LNCaP clone FGC (cell line): ENCODE measurements at regions not wholly inside any gene's neighbourhood (a gene's known extent, or its start where the extent isn't known, plus 50 kb on each side); places are given as distances from the start of the nearest gene placed in this dataset.

Experiments used
- DNase-seq: peaks from one replicate; pipeline ENCODE4 v3.0.0-alpha.2; 2011; ENCODE audit warnings: low read depth
- H3K4me3 ChIP-seq: 2 replicates; pipeline ENCODE4 v1.5.1; 2011; ENCODE audit warnings: mild to moderate bottlenecking, low read depth, low read length, control low read depth
- CTCF ChIP-seq: IDR thresholded peaks from 2 replicates; pipeline ENCODE4 v1.5.1; 2012; ENCODE audit warnings: mild to moderate bottlenecking; ENCODE audit not compliant: control insufficient read depth, insufficient read depth; ENCODE audit errors: extremely low read depth

DNA sequence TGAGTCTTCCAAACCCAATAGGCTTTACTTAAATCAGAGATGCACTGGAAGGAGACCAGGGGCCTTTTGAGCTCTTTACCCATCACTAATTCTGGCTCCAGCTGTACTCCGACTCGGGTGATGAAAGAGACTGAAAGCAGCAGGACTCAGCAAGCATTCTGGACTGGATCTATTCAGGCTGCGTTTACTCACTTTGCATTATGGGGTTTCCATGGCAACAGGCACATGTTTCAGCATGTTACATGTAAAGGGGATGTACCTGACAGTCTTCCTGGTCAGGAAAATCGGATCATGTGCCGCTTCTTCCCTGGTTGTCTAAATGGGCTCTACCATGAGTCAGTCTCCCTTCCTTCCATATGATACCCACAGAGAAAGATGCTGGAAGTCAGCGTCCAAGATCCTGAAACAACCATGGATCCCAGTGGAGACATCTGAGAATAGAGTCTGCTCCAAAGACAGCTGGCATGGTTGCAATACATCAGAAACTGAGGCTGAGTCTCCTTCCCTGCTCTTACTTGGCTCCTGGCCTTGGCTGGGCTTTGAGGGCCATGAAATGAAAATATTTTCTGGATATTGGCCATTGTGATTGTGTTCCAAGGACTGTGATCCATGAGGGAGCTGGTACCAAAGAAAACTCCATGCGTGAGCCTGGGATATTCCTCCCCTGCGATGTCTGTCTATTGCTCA lies 102.5 kb upstream of the TNC start:
- no peak overlapping the region for H3K4me3 ChIP-seq
- no peak for TF ChIP-seq CTCF
- no peak for DNase-seq

GRCh38 chr9:115223471-115223870 lies 105.5 kb upstream of the TNC start:
- TF ChIP-seq CTCF, result no peak
- DNase-seq, result no peak
- H3K4me3 ChIP-seq, result no peak overlapping the region

DNA sequence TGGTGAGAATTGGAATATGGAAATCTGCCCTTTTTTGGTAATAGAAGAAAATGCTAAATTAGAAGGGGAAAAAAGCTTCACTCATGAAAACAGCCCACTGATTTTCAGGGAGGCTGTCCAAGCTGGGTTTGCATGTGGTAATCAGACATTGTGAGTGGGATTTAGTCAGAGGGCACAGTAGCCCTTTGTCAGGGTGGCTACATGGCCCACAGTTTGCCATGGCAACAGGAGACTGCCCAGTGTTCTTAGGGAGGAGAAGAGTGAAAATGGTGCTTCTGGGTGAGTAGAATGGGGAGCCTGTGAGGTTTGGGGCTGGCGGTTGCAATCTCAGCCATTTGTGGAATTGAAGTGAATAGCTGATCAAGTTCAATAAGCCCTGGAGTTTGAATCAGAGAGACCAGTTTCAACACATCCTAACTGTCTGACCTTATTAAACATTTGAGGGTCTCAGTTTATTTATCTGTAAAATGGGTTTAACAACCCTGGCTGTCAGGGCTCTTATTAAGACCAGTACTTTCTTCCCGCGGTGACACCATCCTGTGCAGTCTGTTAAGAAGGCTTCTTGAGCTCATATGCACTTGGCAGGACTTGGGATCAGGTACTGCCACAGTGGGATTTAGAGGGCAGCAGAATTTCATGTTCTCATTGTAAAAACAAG lies 107.6 kb upstream of the TNC start:
- no peak for DNase-seq
- H3K4me3 ChIP-seq, result no peak overlapping the region
- TF ChIP-seq CTCF, result no peak

GRCh38 chr9:115226152-115226551 lies 108.2 kb upstream of the TNC start:
- TF ChIP-seq CTCF, result peak; percentile 47
- H3K4me3 ChIP-seq, result no peak overlapping the region
- DNase-seq, result no peak

GRCh38 chr9:115229496-115229895 lies 111.5 kb upstream of the TNC start:
- TF ChIP-seq CTCF, result no peak
- DNase-seq, result peak; percentile 6
- no peak overlapping the region for H3K4me3 ChIP-seq

DNA sequence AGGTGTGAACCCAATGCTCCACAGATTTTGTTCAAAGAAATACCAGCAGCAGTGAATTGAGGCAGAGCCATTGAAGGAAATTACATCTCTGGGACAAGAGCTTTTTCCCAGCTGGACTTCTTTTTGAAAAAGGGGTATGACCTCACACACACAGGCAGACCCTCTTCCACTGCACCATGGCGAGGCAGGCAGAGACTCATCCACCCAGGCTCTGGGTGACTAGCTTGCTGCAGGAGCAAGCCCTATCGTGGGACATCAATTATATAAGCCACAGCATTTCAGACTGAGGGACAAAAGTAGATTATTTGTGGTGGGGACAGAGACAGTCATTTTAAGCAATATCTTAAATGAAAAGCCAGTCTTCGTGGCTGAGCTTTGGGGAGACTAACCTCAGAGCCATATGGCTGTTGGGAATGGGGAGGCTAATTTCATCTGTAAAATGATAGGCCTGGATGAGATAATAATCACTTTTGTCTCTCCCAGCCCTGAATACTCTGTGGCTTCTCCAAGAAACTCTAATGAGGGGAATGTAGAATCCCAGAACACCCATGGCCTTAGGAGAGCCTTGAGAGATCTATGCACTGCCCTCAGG lies 113.1 kb upstream of the TNC start:
- no peak for TF ChIP-seq CTCF
- no peak overlapping the region for H3K4me3 ChIP-seq
- no peak for DNase-seq
